GM12878 (cell line): ENCODE measurements at regions not wholly inside any gene's neighbourhood (a gene's known extent, or its start where the extent isn't known, plus 50 kb on each side); places are given as distances from the start of the nearest gene placed in this dataset.

Experiments
- CTCF ChIP-seq, 3 experiments: IDR thresholded peaks in 2 of 3; conservative IDR thresholded peaks in 1 of 3; 2 replicates each; pipeline ENCODE4 v1.5.1; 2011; ENCODE audit warnings: low read depth in 3 of 3, low read length in 3 of 3, mild to moderate bottlenecking in 3 of 3, control low read depth in 2 of 3, moderate library complexity in 2 of 3, inconsistent platforms in 1 of 3, mixed read lengths in 1 of 3; ENCODE audit not compliant: control insufficient read depth in 2 of 3, insufficient read depth in 1 of 3; ENCODE audit errors: extremely low read depth in 1 of 3
- MXI1 ChIP-seq: fragments of 150-350 bp; IDR thresholded peaks from 2 replicates; pipeline ENCODE4 v1.6.1; 2011; ENCODE audit warnings: low read depth, mild to moderate bottlenecking, inconsistent platforms, low read length, improper control_type of control experiment
- POLR2A ChIP-seq: IDR thresholded peaks from 2 replicates; pipeline ENCODE4 v1.6.1; 2011; ENCODE audit warnings: low read depth, mild to moderate bottlenecking, low read length

GRCh38 chr12:115174920-115175319, 490.9 kb upstream of the TBX3 start:
- TF ChIP-seq MXI1 (no peak), POLR2A (no peak), CTCF (IDR thresholded peaks at IDR 0.05 in 2 of 3, conservative IDR thresholded peaks at IDR 0.05 in 1 of 3; ENCODE audit: control insufficient read depth in 2 of 3, extremely low read depth in 1 of 3, insufficient read depth in 1 of 3, low read depth in 3 of 3, low read length in 3 of 3) (no peak)
